Erythroblast (primary cell): ENCODE measurements at regions not wholly inside any gene's neighbourhood (a gene's known extent, or its start where the extent isn't known, plus 50 kb on each side); places are given as distances from the start of the nearest gene placed in this dataset.
"Not testable (repeated sequence)": the region's sequence is repeated elsewhere in the genome, so short reads cannot be mapped to it uniquely, and the experiment has no call there.

Source experiments
- GATA1 ChIP-seq: IDR thresholded peaks from 2 replicates; pipeline ENCODE4 v1.6.1; 2011; ENCODE audit warnings: low read depth, mild to moderate bottlenecking, control low read depth, low read length, moderate library complexity
- POLR2A ChIP-seq: IDR thresholded peaks from 2 replicates; pipeline ENCODE4 v1.6.1; 2011; ENCODE audit warnings: mild to moderate bottlenecking, low read length

GRCh38 chr15:22579213-22579612 is 120.5 kb downstream of the GOLGA6L22 start:
- not testable (repeated sequence) for TF ChIP-seq POLR2A, GATA1
